BLaER1 (cell line): ENCODE measurements at regions not wholly inside any gene's neighbourhood (a gene's known extent, or its start where the extent isn't known, plus 50 kb on each side); places are given as distances from the start of the nearest gene placed in this dataset.
"Not testable (repeated sequence)": the region's sequence is repeated elsewhere in the genome, so short reads cannot be mapped to it uniquely, and the experiment has no call there.

Source experiments
- H3K27ac ChIP-seq: shearing (Covaris generic); formaldehyde crosslinking; 2 replicates; pipeline ENCODE4 v1.8.1; 2022
- H3K27me3 ChIP-seq: shearing (Covaris generic); formaldehyde crosslinking; 2 replicates; pipeline ENCODE4 v1.8.1; 2022
- H3K36me3 ChIP-seq: shearing (Covaris generic); formaldehyde crosslinking; 2 replicates; pipeline ENCODE4 v1.8.1; 2022
- H3K4me1 ChIP-seq: shearing (Covaris generic); formaldehyde crosslinking; 2 replicates; pipeline ENCODE4 v1.8.1; 2022
- H3K4me2 ChIP-seq: shearing (Covaris generic); formaldehyde crosslinking; 2 replicates; pipeline ENCODE4 v1.8.1; 2022
- H3K4me3 ChIP-seq: shearing (Covaris generic); formaldehyde crosslinking; 2 replicates; pipeline ENCODE4 v1.8.1; 2022
- H3K9ac ChIP-seq: shearing (Covaris generic); formaldehyde crosslinking; 2 replicates; pipeline ENCODE4 v1.8.1; 2022
- H3K9me3 ChIP-seq: shearing (Covaris generic); formaldehyde crosslinking; 2 replicates; pipeline ENCODE4 v1.8.1; 2022
- H4K20me1 ChIP-seq: shearing (Covaris generic); formaldehyde crosslinking; 2 replicates; pipeline ENCODE4 v1.8.1; 2022
- Cebpa-rat ChIP-seq: shearing (Covaris generic); IDR thresholded peaks from 2 replicates; pipeline ENCODE4 v1.8.1; 2022

DNA sequence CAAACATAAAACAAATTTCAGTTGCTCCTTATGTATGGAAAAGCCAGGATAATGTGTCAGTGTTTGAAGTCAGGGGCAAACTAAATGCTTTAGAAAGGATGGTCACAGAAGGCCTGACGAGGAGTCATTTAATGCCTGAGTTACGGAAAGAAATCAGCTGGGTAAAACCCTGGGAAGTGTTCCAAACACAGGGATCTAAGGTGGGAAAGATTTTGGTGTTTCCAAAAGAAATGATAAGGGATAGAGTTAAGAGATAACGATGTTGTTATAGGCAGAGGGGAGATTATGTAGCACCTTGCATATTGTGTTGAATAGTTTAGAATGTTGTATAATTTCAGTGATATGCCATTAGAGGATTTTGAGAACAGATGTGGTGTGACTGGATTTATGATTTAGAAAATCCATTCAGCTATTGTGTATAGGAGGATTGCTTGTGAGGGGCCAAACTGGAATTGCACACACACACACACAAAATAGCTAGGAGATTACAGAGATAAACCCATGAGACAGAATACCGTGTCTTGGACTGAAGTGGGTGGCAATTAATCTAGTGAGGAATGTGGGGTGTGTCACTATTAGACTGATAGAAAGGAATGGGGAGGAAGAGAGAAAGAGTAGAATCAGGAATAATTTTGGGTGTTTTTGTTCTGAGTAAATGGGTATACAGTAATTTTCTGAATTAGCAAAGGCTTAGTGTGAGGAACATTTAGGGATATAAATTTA lies 274.2 kb upstream of the DAB2 start:
- Histone ChIP-seq H3K4me2 (no peak overlapping the region), H3K9me3 (no peaks in the 10 kb centered on the region), H3K36me3 (no peaks in the 10 kb centered on the region), H3K27ac (no peak overlapping the region), H3K27me3 (no peaks in the 10 kb centered on the region), H4K20me1 (no peaks in the 10 kb centered on the region), H3K4me3 (no peak overlapping the region), H3K9ac (no peak overlapping the region), H3K4me1 (no peaks in the 10 kb centered on the region)
- TF ChIP-seq Cebpa-rat: no peak

DNA sequence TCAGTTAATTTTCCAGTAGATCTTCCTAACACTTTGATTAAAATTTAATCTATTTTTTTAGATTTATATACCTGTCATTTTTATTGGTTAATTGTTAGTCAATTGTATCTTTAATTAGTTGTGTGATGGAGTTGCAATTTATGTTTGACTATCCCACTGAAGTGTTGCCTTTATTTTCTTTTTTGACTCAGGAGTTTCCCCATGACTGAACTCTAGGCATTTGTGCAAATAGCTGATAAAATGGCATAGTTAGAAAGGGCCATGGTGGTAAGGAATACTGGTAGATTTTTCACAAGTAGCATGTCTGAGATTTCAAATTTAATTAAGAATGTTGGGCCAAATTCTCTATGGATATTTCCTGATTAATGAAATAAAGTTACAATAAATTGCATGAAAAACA lies 273.1 kb upstream of the DAB2 start:
- Histone ChIP-seq H3K27me3 (no peaks in the 10 kb centered on the region), H3K36me3 (no peaks in the 10 kb centered on the region), H3K4me1 (no peaks in the 10 kb centered on the region), H3K4me3 (no peak overlapping the region), H3K4me2 (no peak overlapping the region), H3K9ac (no peak overlapping the region), H3K9me3 (no peaks in the 10 kb centered on the region), H4K20me1 (no peaks in the 10 kb centered on the region), H3K27ac (no peak overlapping the region)
- TF ChIP-seq Cebpa-rat: no peak

DNA sequence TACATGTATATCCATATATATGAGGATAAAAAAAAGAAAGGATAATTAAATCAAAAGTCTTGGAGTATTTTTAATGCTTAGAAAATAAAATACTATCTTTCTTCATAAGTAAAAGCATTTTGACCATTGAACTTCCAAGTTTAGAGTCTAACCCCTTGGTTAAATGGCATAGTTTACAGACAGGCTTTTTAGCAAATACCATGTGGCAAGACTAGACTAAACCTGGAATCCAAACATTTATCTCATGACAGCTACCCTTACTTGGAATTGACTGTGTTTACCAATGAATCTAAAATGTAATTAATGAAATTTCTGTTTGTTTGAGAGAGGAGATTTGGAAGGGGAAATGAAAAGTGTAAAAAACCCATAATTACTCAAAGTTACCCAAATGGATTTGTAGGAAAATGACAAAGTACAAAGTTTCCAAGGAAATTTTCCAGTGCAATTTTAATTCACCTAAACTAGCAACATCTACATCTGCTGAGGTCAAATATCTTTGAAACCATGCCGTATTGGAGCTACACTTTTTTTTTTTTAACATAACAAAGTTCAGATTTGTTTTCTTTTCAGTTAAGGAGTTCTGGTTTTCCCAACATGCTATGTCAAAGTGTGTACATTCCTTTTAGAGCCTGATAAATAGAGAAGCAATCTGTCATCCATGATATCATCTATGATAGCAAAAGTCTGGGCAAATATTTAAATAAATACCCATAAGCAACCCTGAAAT lies 272.1 kb upstream of the DAB2 start:
- TF ChIP-seq Cebpa-rat: no peak
- H3K4me1 ChIP-seq: no peaks in the 10 kb centered on the region
- no peak overlapping the region for H3K9ac ChIP-seq
- no peak overlapping the region for H3K4me2 ChIP-seq
- no peaks in the 10 kb centered on the region for H3K27me3 ChIP-seq
- H3K36me3 ChIP-seq: no peaks in the 10 kb centered on the region
- no peaks in the 10 kb centered on the region for H3K9me3 ChIP-seq
- no peak overlapping the region for H3K27ac ChIP-seq
- no peak overlapping the region for H3K4me3 ChIP-seq
- no peaks in the 10 kb centered on the region for H4K20me1 ChIP-seq

DNA sequence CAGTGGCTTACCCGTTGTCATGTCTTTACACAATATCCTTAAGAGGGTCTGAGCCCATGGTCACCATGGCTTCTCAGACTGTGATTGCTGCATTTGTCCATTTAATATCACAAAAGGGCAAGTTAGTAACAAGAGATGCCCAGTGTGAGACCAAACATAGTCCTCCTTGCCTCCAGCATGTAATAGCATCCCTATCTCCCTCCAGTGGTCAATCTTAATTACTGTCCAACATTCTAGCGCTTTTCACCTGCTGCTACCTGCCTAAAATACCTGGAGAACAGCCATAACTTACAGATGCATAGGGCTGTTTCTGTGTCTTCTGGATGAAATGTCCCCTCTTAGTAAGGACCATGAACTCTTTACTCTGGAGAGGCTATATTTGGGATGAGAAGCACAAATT lies 267.2 kb upstream of the DAB2 start:
- Histone ChIP-seq H3K27me3 (no peaks in the 10 kb centered on the region), H3K9me3 (peaks cover 9% of the 10 kb centered on the region), H3K4me1 (no peaks in the 10 kb centered on the region), H3K27ac (no peak overlapping the region), H3K4me3 (no peak overlapping the region), H3K36me3 (no peaks in the 10 kb centered on the region), H4K20me1 (no peaks in the 10 kb centered on the region), H3K4me2 (no peak overlapping the region), H3K9ac (no peak overlapping the region)
- no peak for TF ChIP-seq Cebpa-rat

DNA sequence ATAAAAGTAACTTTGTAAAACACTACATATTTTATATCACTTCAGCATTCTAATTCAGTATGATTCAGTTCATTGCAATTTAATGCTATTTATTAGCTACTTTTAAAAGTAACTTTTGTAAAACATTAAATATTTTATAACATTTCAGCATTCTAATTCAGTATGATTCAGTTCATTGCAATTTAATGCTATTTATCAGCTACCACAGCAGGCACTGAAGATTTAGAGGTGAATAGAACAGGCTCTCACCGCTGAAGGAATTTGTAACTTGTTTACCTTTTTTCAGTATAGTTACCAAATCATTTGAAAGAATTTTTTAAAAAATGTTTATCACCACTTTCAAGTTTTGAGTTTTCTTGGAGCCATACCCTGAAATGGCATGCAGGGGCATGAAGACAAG lies 266.4 kb upstream of the DAB2 start:
- Histone ChIP-seq H4K20me1 (no peaks in the 10 kb centered on the region), H3K4me2 (no peak overlapping the region), H3K27ac (no peak overlapping the region), H3K9me3 (peaks cover 9% of the 10 kb centered on the region), H3K36me3 (no peaks in the 10 kb centered on the region), H3K4me3 (no peak overlapping the region), H3K27me3 (no peaks in the 10 kb centered on the region), H3K4me1 (no peaks in the 10 kb centered on the region), H3K9ac (no peak overlapping the region)
- TF ChIP-seq Cebpa-rat: no peak

DNA sequence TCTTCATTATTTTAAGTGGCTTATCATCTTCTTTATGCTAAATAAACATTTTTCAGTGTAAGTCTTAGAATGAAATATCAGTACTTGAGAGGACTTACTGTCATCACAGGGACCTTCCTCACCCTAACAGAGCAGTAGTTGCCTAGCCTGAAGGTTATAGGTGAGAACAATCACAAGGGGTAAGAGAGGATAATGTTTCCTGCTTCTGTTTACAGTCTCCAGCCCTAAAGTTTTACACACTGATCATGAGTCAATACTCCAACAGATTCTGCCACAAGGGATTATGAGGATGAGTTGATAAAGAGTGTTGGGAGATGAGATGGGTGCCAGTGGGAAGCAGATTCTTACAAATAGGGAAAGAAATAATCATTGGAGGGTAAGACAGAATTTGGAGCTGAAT lies 265.1 kb upstream of the DAB2 start:
- H3K4me1 ChIP-seq: no peaks in the 10 kb centered on the region
- H4K20me1 ChIP-seq: no peaks in the 10 kb centered on the region
- no peak overlapping the region for H3K9ac ChIP-seq
- H3K9me3 ChIP-seq: peaks cover 9% of the 10 kb centered on the region
- H3K27me3 ChIP-seq: no peaks in the 10 kb centered on the region
- H3K36me3 ChIP-seq: no peaks in the 10 kb centered on the region
- TF ChIP-seq Cebpa-rat: no peak
- no peak overlapping the region for H3K27ac ChIP-seq
- H3K4me3 ChIP-seq: no peak overlapping the region
- no peak overlapping the region for H3K4me2 ChIP-seq

DNA sequence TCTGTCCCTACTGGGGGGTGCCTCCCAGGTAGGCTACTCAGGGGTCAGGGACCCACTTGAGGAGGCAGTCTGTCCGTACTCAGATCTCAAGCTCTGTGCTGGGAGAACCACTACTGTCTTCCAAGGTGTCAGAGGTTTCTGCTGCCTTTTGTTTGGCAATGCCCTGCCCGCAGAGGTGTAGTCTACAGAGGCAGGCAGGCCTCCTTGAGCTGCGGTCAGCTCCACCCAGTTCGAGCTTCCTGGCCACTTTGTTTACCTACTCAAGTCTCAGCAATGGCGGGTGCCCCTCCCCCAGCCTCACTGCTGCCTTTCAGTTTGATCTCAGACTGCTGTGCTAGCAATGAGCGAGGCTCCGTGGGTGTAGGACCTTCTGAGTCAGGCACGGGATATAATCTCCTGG lies 263.1 kb upstream of the DAB2 start:
- not testable (repeated sequence) for H3K36me3 ChIP-seq, H3K27me3 ChIP-seq, H3K4me3 ChIP-seq, H3K27ac ChIP-seq, H3K4me2 ChIP-seq, H3K4me1 ChIP-seq, H3K9me3 ChIP-seq, H3K9ac ChIP-seq, H4K20me1 ChIP-seq

DNA sequence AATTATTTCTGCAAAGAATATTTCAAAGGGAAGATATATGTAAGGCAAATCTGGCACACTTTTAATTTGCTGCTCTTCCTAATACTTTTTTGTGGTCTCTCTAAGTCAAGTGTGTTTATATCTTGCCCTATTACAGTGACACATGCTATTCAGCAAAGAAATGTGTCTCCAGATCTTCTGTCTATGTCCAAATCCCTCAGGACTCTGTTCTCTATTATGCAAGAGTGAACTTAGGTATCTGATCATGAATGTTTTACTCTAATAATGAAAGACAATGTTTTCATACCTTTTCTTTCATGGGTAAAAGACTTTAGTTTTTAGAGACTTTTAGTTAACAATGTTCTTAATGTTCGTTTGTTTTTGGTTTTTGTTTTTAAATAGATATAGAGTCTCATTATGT lies 255.4 kb upstream of the DAB2 start:
- no peaks in the 10 kb centered on the region for H3K4me1 ChIP-seq
- no peaks in the 10 kb centered on the region for H3K27me3 ChIP-seq
- no peaks in the 10 kb centered on the region for H4K20me1 ChIP-seq
- no peaks in the 10 kb centered on the region for H3K36me3 ChIP-seq
- no peak for TF ChIP-seq Cebpa-rat
- H3K4me2 ChIP-seq: no peak overlapping the region
- H3K9ac ChIP-seq: no peak overlapping the region
- H3K9me3 ChIP-seq: no peaks in the 10 kb centered on the region
- no peak overlapping the region for H3K4me3 ChIP-seq
- no peak overlapping the region for H3K27ac ChIP-seq

DNA sequence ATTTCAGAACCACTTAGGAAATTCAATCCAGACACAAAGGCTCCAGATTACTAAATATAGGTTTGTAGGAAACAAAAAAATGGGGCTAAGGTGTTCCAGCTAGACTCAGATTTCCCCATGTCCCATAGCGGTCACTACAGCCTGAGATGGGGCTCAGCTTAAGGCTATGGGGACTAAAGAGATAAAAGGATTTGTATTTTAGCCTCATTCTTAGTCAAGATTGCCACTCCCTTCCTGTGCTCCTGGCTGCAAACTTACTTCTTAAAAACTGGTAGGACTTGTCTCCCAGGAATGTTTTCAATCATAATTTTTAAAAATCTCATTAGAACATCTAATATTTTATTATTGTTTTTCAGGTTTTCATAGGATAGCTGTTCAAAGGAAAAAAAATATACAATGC lies 253.8 kb upstream of the DAB2 start:
- Histone ChIP-seq H3K27ac (no peak overlapping the region), H3K27me3 (no peaks in the 10 kb centered on the region)
- no peak for TF ChIP-seq Cebpa-rat

DNA sequence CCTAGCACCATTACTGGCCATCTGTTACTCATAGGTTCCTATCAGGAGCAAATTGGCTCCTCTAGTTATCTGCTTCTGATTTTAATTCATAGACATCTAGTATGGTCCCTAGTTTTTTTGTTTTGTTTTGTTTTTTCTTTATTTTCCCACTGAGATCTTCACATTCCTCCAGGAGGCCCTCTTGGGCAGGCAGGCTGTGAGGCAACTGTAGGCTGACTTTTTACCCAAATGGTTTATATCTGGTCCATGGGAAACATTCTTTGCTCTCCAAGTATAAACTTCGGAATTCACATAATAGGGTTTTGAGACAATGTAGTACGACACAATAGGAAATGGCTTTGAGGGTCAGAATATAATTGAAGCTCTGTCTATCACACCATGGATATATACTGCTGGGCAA lies 250.9 kb upstream of the DAB2 start:
- no peak overlapping the region for H3K4me3 ChIP-seq
- TF ChIP-seq Cebpa-rat: no peak
- no peak overlapping the region for H3K4me2 ChIP-seq
- no peaks in the 10 kb centered on the region for H3K4me1 ChIP-seq
- H3K9ac ChIP-seq: no peak overlapping the region
- no peaks in the 10 kb centered on the region for H3K36me3 ChIP-seq
- no peaks in the 10 kb centered on the region for H3K27me3 ChIP-seq
- H3K9me3 ChIP-seq: no peaks in the 10 kb centered on the region
- H4K20me1 ChIP-seq: no peaks in the 10 kb centered on the region
- no peak overlapping the region for H3K27ac ChIP-seq

More for the DNA sequence above, 253.8 kb upstream of the DAB2 start:
- Histone ChIP-seq H4K20me1 (no peaks in the 10 kb centered on the region), H3K9me3 (no peaks in the 10 kb centered on the region), H3K4me1 (no peaks in the 10 kb centered on the region), H3K4me2 (no peak overlapping the region), H3K9ac (no peak overlapping the region), H3K36me3 (no peaks in the 10 kb centered on the region), H3K4me3 (no peak overlapping the region)
